AG04450 (cell line): ENCODE measurements at regions not wholly inside any gene's neighbourhood (a gene's known extent, or its start where the extent isn't known, plus 50 kb on each side); places are given as distances from the start of the nearest gene placed in this dataset.

Experiments
- CTCF ChIA-PET: fragments of 300-600, 350-600 bp; formaldehyde crosslinking; extraction: SDS; loops from one replicate; lab custom pipeline; 2022; ENCODE audit warnings: antibody characterized with exemption, inconsistent platforms; lab: Charles Lee
- POLR2A ChIA-PET: fragments of 350-600 bp; formaldehyde crosslinking; extraction: SDS; loops from one replicate; lab custom pipeline; 2021; ENCODE audit warnings: antibody characterized with exemption, inconsistent platforms; lab: Yijun Ruan, JAX
- DNase-seq: peaks from one replicate; pipeline ENCODE4 v3.0.0-alpha.2; 2011; ENCODE audit warnings: low read depth, low spot score
- H3K27ac ChIP-seq: one replicate; pipeline ENCODE4 v1.5.1; 2012; ENCODE audit warnings: low read depth, low read length, control low read depth
- H3K27me3 ChIP-seq: one replicate; pipeline ENCODE4 v1.6.0; 2012; ENCODE audit warnings: low read length; ENCODE audit not compliant: control insufficient read depth, insufficient read depth
- H3K4me3 ChIP-seq: 2 replicates; pipeline ENCODE4 v1.5.1; 2011; ENCODE audit warnings: mild to moderate bottlenecking, low read depth, low read length, control low read depth
- H3K9me3 ChIP-seq: 2 replicates; pipeline ENCODE4 v1.5.1; 2012; ENCODE audit warnings: low read length; ENCODE audit not compliant: control insufficient read depth, insufficient read depth
- CTCF ChIP-seq: IDR thresholded peaks from 2 replicates; pipeline ENCODE4 v1.5.1; 2011; ENCODE audit warnings: low read depth, low read length, control low read depth, inconsistent platforms

- Histone ChIP-seq H3K9me3 (peaks cover 22% of the 10 kb centered on the region; the same call in 1 of the 2 replicates), H3K27me3 (peaks cover 2% of the 10 kb centered on the region), H3K27ac (no peak overlapping the region), H3K4me3 (no peak overlapping the region)
- POLR2A ChIA-PET, result no interaction called here
- CTCF ChIA-PET, result no interaction called here
- no peak for DNase-seq
- no peak for TF ChIP-seq CTCF
These were observed 232.8 kb downstream of the THBS2 start for GRCh38 chr6:169020821-169021220.

- H3K27me3 ChIP-seq, result peaks cover 2% of the 10 kb centered on the region
- TF ChIP-seq CTCF, result no peak; the same call in 1 of the 2 replicates
- no peak for DNase-seq
- ChIA-PET CTCF (interaction anchor here (0.7 kb wide), 1 partner anchor 10 kb away, joined by 3 read pairs; no protein-coding TSS in a partner anchor), POLR2A (no interaction called here)
- no peak overlapping the region for H3K27ac ChIP-seq
- no peak overlapping the region for H3K4me3 ChIP-seq
- H3K9me3 ChIP-seq, result peaks cover 15% of the 10 kb centered on the region; the same call in 1 of the 2 replicates
These were observed 233.7 kb downstream of the THBS2 start for GRCh38 chr6:169019727-169020491.

- ChIA-PET POLR2A (no interaction called here), CTCF (interaction anchor here (0.7 kb wide), 1 partner anchor 11 kb away, joined by 3 read pairs; no protein-coding TSS in a partner anchor)
- Histone ChIP-seq H3K27me3 (peaks cover 2% of the 10 kb centered on the region), H3K9me3 (peaks cover 7% of the 10 kb centered on the region; the same call in 1 of the 2 replicates), H3K4me3 (no peak overlapping the region), H3K27ac (no peak overlapping the region)
- TF ChIP-seq CTCF, result no peak
- DNase-seq, result no peak
These were observed 234.5 kb downstream of the THBS2 start for GRCh38 chr6:169019111-169019510.

GRCh38 chr6:169016758-169017157 is 236.9 kb downstream of the THBS2 start:
- ChIA-PET POLR2A (interaction anchor here (0.6 kb wide), 1 partner anchor 229 kb away, joined by 3 read pairs; no protein-coding TSS in a partner anchor), CTCF (no interaction called here)
- peaks cover 2% of the 10 kb centered on the region for H3K27me3 ChIP-seq
- no peak overlapping the region for H3K27ac ChIP-seq
- TF ChIP-seq CTCF, result no peak
- H3K4me3 ChIP-seq, result no peak overlapping the region
- H3K9me3 ChIP-seq, result no peaks in the 10 kb centered on the region; the same call in 1 of the 2 replicates
- DNase-seq, result no peak
